CD4-positive, CD25-positive, alpha-beta regulatory T cell (primary cell): ENCODE measurements at regions not wholly inside any gene's neighbourhood (a gene's known extent, or its start where the extent isn't known, plus 50 kb on each side); places are given as distances from the start of the nearest gene placed in this dataset.
"Not testable (repeated sequence)": the region's sequence is repeated elsewhere in the genome, so short reads cannot be mapped to it uniquely, and the experiment has no call there.

Experiments used
- ATAC-seq, 2 donors: fragments of 150-1000 bp; cut with Tn5 transposase; one replicate each; pipeline ENCODE4 v1.10.0; 2021; ENCODE audit warnings: low read depth in 2 of 2, moderate number of reproducible peaks in 2 of 2, moderate library complexity in 1 of 2
- DNase-seq, 3 donors: peaks; one replicate each; pipeline versions ENCODE4 v3.0.0 to v3.0.0-alpha.2; 2012 to 2022; ENCODE audit warnings: mixed read lengths in 1 of 3
- H3K27ac ChIP-seq: one replicate; pipeline ENCODE4 v1.7.0; 2013; ENCODE audit warnings: mild to moderate bottlenecking, low read length; ENCODE audit not compliant: insufficient read depth, poor library complexity, severe bottlenecking
- H3K27me3 ChIP-seq: one replicate; pipeline ENCODE4 v1.7.0; 2013; ENCODE audit warnings: low read length; ENCODE audit not compliant: control insufficient read depth, insufficient read depth
- H3K36me3 ChIP-seq: one replicate; pipeline ENCODE4 v1.7.0; 2013; ENCODE audit warnings: mild to moderate bottlenecking, low read length, moderate library complexity; ENCODE audit not compliant: control insufficient read depth, insufficient read depth
- H3K4me1 ChIP-seq: 2 replicates; pipeline ENCODE4 v1.7.0; 2013; ENCODE audit warnings: mild to moderate bottlenecking, low read length; ENCODE audit not compliant: insufficient read depth, control insufficient read depth, poor library complexity, severe bottlenecking
- H3K4me3 ChIP-seq: one replicate; pipeline ENCODE4 v1.7.0; 2013; ENCODE audit warnings: low read depth, mild to moderate bottlenecking, low read length, moderate library complexity
- H3K9me3 ChIP-seq, 2 experiments: 1 replicate in 1 of 2; 2 replicates in 1 of 2; pipeline ENCODE4 v1.7.0; 2013; ENCODE audit warnings: low read length in 2 of 2, mild to moderate bottlenecking in 1 of 2, moderate library complexity in 1 of 2; ENCODE audit not compliant: control insufficient read depth in 2 of 2
- H3K27ac Mint-ChIP-seq, 3 donors: one replicate each; pipeline ENCODE4 v1.8.0; 2020 to 2022; ENCODE audit warnings: mild to moderate bottlenecking in 3 of 3, mixed read lengths in 3 of 3, moderate library complexity in 2 of 3
- H3K27me3 Mint-ChIP-seq: one replicate; pipeline ENCODE4 v1.8.0; 2022; ENCODE audit warnings: mild to moderate bottlenecking, mixed read lengths
- H3K36me3 Mint-ChIP-seq: one replicate; pipeline ENCODE4 v1.8.0; 2020; ENCODE audit warnings: mixed read lengths
- H3K4me1 Mint-ChIP-seq, 4 donors: one replicate each; pipeline ENCODE4 v1.8.0; 2020 to 2022; ENCODE audit warnings: mixed read lengths in 4 of 4, mild to moderate bottlenecking in 1 of 4
- H3K4me3 Mint-ChIP-seq, 4 donors: one replicate each; pipeline ENCODE4 v1.8.0; 2020 to 2022; ENCODE audit warnings: mild to moderate bottlenecking in 4 of 4, mixed read lengths in 4 of 4, moderate library complexity in 3 of 4
- H3K9me3 Mint-ChIP-seq, 7 donors: one replicate each; pipeline ENCODE4 v1.8.0; 2020 to 2022; ENCODE audit warnings: mixed read lengths in 7 of 7, mild to moderate bottlenecking in 3 of 7, moderate library complexity in 2 of 7

GRCh38 chr12:71385155-71385554, 54.4 kb upstream of the LGR5 start:
- Histone ChIP-seq H3K4me3 (no peak overlapping the region), H3K9me3 (no peaks in the 10 kb centered on the region), H3K4me1 (no peaks in the 10 kb centered on the region), H3K36me3 (no peaks in the 10 kb centered on the region), H3K27ac (no peak overlapping the region), H3K27me3 (no peaks in the 10 kb centered on the region)
- Mint-ChIP-seq H3K36me3 (no peaks in the 10 kb centered on the region), H3K4me1 (no peaks in the 10 kb centered on the region), H3K27ac (no peak overlapping the region), H3K4me3 (no peak overlapping the region), H3K9me3 (peaks cover 0 to 2% (median 0%) of the 10 kb centered on the region in 7 donors), H3K27me3 (peaks cover 6% of the 10 kb centered on the region)
- DNase-seq (no peak), ATAC-seq (no peak)

DNA sequence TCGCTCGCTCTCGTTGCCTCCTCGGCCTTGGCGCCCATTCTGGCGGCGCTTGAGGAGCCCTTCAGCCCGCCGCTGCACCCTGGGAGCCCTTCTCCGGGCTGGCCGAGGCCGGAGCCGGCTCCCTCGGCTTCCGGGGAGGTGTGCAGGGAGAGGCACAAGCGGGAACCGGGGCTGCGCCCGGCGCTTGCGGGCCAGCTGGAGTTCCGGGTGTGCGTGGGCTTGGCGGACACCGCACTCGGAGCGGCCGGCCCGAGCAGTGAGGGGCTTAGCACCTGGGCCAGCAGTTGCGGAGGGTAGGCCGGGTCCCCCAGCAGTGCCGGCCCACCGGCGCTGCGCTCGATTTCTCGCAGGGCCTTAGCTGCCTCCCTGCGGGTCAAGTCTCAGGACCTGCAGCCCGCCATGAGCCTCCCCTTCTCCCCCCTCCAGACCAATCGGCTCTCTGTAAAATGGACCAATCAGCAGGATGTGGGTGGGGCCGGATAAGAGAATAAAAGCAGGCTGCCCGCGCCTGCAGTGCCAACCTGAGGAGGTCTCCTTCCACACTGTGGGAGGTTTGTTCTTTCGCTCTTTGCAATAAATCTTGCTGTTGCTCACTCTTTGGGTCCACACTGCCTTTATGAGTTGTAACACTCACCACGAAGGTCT, 62.8 kb upstream of the LGR5 start:
- H3K27me3 Mint-ChIP-seq, H3K27ac Mint-ChIP-seq: not testable (repeated sequence)
- peak overlapping the region in 1 of 4 donors; percentile 44 for H3K4me3 Mint-ChIP-seq

GRCh38 chr12:71371122-71371521, 68.5 kb upstream of the LGR5 start:
- Histone ChIP-seq H3K4me1 (no peaks in the 10 kb centered on the region), H3K9me3 (no peaks in the 10 kb centered on the region), H3K27ac (no peak overlapping the region), H3K36me3 (no peaks in the 10 kb centered on the region), H3K4me3 (no peak overlapping the region), H3K27me3 (no peaks in the 10 kb centered on the region)
- H3K4me3 Mint-ChIP-seq: no peak overlapping the region
- H3K27ac Mint-ChIP-seq: no peak overlapping the region
- H3K9me3 Mint-ChIP-seq: peaks cover 0 to 1% (median 0%) of the 10 kb centered on the region in 7 donors
- no peaks in the 10 kb centered on the region for H3K4me1 Mint-ChIP-seq
- ATAC-seq (no peak), DNase-seq (no peak)
- H3K36me3 Mint-ChIP-seq: no peaks in the 10 kb centered on the region
- H3K27me3 Mint-ChIP-seq: no peaks in the 10 kb centered on the region

More for the DNA sequence above, 62.8 kb upstream of the LGR5 start:
- H3K27me3 ChIP-seq, H3K4me3 ChIP-seq, H3K36me3 ChIP-seq, H3K27ac ChIP-seq, H3K36me3 Mint-ChIP-seq, ATAC-seq, H3K9me3 ChIP-seq, H3K4me1 Mint-ChIP-seq, DNase-seq, H3K9me3 Mint-ChIP-seq, H3K4me1 ChIP-seq: not testable (repeated sequence)

GRCh38 chr12:71360013-71360412, 79.6 kb upstream of the LGR5 start:
- no peaks in the 10 kb centered on the region for H3K4me1 ChIP-seq
- H3K4me3 ChIP-seq: no peak overlapping the region
- no peaks in the 10 kb centered on the region for H3K36me3 ChIP-seq
- H3K27me3 ChIP-seq: no peaks in the 10 kb centered on the region
- Mint-ChIP-seq H3K4me3 (no peak overlapping the region), H3K27ac (no peak overlapping the region), H3K4me1 (no peaks in the 10 kb centered on the region), H3K9me3 (peaks cover 3 to 29% (median 6%) of the 10 kb centered on the region in 7 donors), H3K36me3 (no peaks in the 10 kb centered on the region), H3K27me3 (no peaks in the 10 kb centered on the region)
- no peak for DNase-seq
- H3K27ac ChIP-seq: no peak overlapping the region
- H3K9me3 ChIP-seq: peaks cover 0 to 10% of the 10 kb centered on the region in 2 experiments
- ATAC-seq: no peak

- Histone ChIP-seq H3K9me3 (peaks cover 0 to 10% of the 10 kb centered on the region in 2 experiments), H3K27me3 (no peaks in the 10 kb centered on the region), H3K4me1 (no peaks in the 10 kb centered on the region), H3K27ac (no peak overlapping the region), H3K36me3 (no peaks in the 10 kb centered on the region), H3K4me3 (no peak overlapping the region)
- no peak for ATAC-seq
- no peak for DNase-seq
- Mint-ChIP-seq H3K27ac (no peak overlapping the region), H3K4me3 (no peak overlapping the region), H3K9me3 (peaks cover 0 to 13% (median 4%) of the 10 kb centered on the region in 7 donors), H3K4me1 (no peaks in the 10 kb centered on the region), H3K27me3 (no peaks in the 10 kb centered on the region), H3K36me3 (no peaks in the 10 kb centered on the region)
These were observed 83.0 kb upstream of the LGR5 start for GRCh38 chr12:71356569-71356968.

GRCh38 chr12:71354871-71355270, 84.7 kb upstream of the LGR5 start:
- Mint-ChIP-seq H3K4me1 (no peaks in the 10 kb centered on the region), H3K27me3 (no peaks in the 10 kb centered on the region), H3K27ac (no peak overlapping the region), H3K9me3 (peaks cover 0 to 5% (median 3%) of the 10 kb centered on the region in 7 donors), H3K36me3 (no peaks in the 10 kb centered on the region), H3K4me3 (no peak overlapping the region)
- Histone ChIP-seq H3K4me3 (no peak overlapping the region), H3K27me3 (no peaks in the 10 kb centered on the region), H3K27ac (no peak overlapping the region), H3K9me3 (peaks cover 0 to 6% of the 10 kb centered on the region in 2 experiments), H3K36me3 (no peaks in the 10 kb centered on the region), H3K4me1 (no peaks in the 10 kb centered on the region)
- DNase-seq: no peak
- ATAC-seq: no peak

GRCh38 chr12:71353607-71354006, 86.0 kb upstream of the LGR5 start:
- H3K4me3 Mint-ChIP-seq: no peak overlapping the region
- peaks cover 0 to 6% of the 10 kb centered on the region in 2 experiments for H3K9me3 ChIP-seq

GRCh38 chr12:71349950-71350349, 89.6 kb upstream of the LGR5 start:
- H3K4me1 Mint-ChIP-seq: no peaks in the 10 kb centered on the region
- peaks cover 0 to 4% (median 0%) of the 10 kb centered on the region in 7 donors for H3K9me3 Mint-ChIP-seq

More at GRCh38 chr12:71353607-71354006, 86.0 kb upstream of the LGR5 start:
- Mint-ChIP-seq H3K4me1 (no peaks in the 10 kb centered on the region), H3K27me3 (no peaks in the 10 kb centered on the region), H3K27ac (no peak overlapping the region), H3K9me3 (peaks cover 0 to 4% (median 2%) of the 10 kb centered on the region in 7 donors), H3K36me3 (no peaks in the 10 kb centered on the region)
- no peaks in the 10 kb centered on the region for H3K36me3 ChIP-seq
- DNase-seq (no peak), ATAC-seq (no peak)
- no peak overlapping the region for H3K4me3 ChIP-seq
- H3K4me1 ChIP-seq: no peaks in the 10 kb centered on the region
- no peaks in the 10 kb centered on the region for H3K27me3 ChIP-seq
- H3K27ac ChIP-seq: no peak overlapping the region

More at GRCh38 chr12:71349950-71350349, 89.6 kb upstream of the LGR5 start:
- Mint-ChIP-seq H3K27me3 (no peaks in the 10 kb centered on the region), H3K4me3 (no peak overlapping the region), H3K27ac (no peak overlapping the region), H3K36me3 (no peaks in the 10 kb centered on the region)
- Histone ChIP-seq H3K4me3 (no peak overlapping the region), H3K27me3 (no peaks in the 10 kb centered on the region), H3K4me1 (no peaks in the 10 kb centered on the region), H3K27ac (no peak overlapping the region), H3K9me3 (no peaks in the 10 kb centered on the region), H3K36me3 (no peaks in the 10 kb centered on the region)
- DNase-seq (no peak), ATAC-seq (no peak)
